ENCODE measurements at regions not wholly inside any gene's neighbourhood (a gene's known extent, or its start where the extent isn't known, plus 50 kb on each side); places are given as distances from the start of the nearest gene placed in this dataset.

- TF ChIP-seq AFF4 (CRISPR knock-in tag; IDR thresholded peaks at IDR 0.05; ENCODE audit: borderline replicate concordance), result no peak
- TF ChIP-seq SMAD3 (CRISPR knock-in tag; IDR thresholded peaks at IDR 0.05; ENCODE audit: borderline replicate concordance), result no peak
- no peak for TF ChIP-seq ZNF512 (CRISPR knock-in tag; IDR thresholded peaks at IDR 0.05; ENCODE audit: borderline replicate concordance)
- TF ChIP-seq ZNF317 (CRISPR knock-in tag; IDR thresholded peaks at IDR 0.05; ENCODE audit: borderline replicate concordance, low read depth), result no peak
- TF ChIP-seq ZNF219 (CRISPR knock-in tag; IDR thresholded peaks at IDR 0.05; ENCODE audit: borderline replicate concordance), result no peak
- no peak for TF ChIP-seq ZNF425 (CRISPR knock-in tag; conservative IDR thresholded peaks at IDR 0.05)
- TF ChIP-seq NR2C2 (CRISPR knock-in tag; IDR thresholded peaks at IDR 0.05), result no peak
- no peak for TF ChIP-seq PRRX2 (CRISPR knock-in tag; IDR thresholded peaks at IDR 0.05)
Measured at GRCh38 chr10:133004478-133004877, 62.1 kb upstream of the CFAP46 start (continued).

GRCh38 chr10:133003188-133003587 is 60.8 kb upstream of the CFAP46 start:
- H3K27ac Mint-ChIP-seq, result no peak overlapping the region
- H3K36me3 Mint-ChIP-seq, result no peaks in the 10 kb centered on the region
- ChIA-PET POLR2A (no interaction called here), CTCF (no interaction called here)
- peaks cover 6% of the 10 kb centered on the region; the same call in 1 of the 2 replicates for H3K9me3 Mint-ChIP-seq
- ATAC-seq (no peak), DNase-seq (ENCODE audit: low spot score) (no peak)
- peaks cover 5% of the 10 kb centered on the region for H3K4me1 Mint-ChIP-seq
- H3K27me3 Mint-ChIP-seq (ENCODE audit: low read depth), result no peaks in the 10 kb centered on the region
- H3K4me3 Mint-ChIP-seq, result no peak overlapping the region
- TF ChIP-seq ATF1 (CRISPR knock-in tag; IDR thresholded peaks at IDR 0.05) (no peak), ARID4B (CRISPR knock-in tag; IDR thresholded peaks at IDR 0.05; ENCODE audit: borderline replicate concordance) (no peak), ERG (CRISPR knock-in tag; IDR thresholded peaks at IDR 0.05) (no peak), ZNF416 (CRISPR knock-in tag; IDR thresholded peaks at IDR 0.05) (no peak), ZNF138 (CRISPR knock-in tag; conservative IDR thresholded peaks at IDR 0.05) (no peak), NR1H2 (CRISPR knock-in tag; IDR thresholded peaks at IDR 0.05) (no peak), ESRRA (CRISPR knock-in tag; IDR thresholded peaks at IDR 0.05; ENCODE audit: borderline replicate concordance) (no peak), CREM (CRISPR knock-in tag; IDR thresholded peaks at IDR 0.05) (no peak), GTF2I (CRISPR knock-in tag; conservative IDR thresholded peaks at IDR 0.05) (no peak), HMGXB4 (CRISPR knock-in tag; IDR thresholded peaks at IDR 0.05) (no peak), TEAD1 (CRISPR knock-in tag; IDR thresholded peaks at IDR 0.05) (no peak), MLX (CRISPR knock-in tag; IDR thresholded peaks at IDR 0.05) (no peak)

Measured in WTC11 (cell line).